Testis (tissue), 2 donors: ENCODE measurements at regions not wholly inside any gene's neighbourhood (a gene's known extent, or its start where the extent isn't known, plus 50 kb on each side); places are given as distances from the start of the nearest gene placed in this dataset.

ENCODE experiments used
- DNase-seq: peaks from one replicate; pipeline ENCODE4 v3.0.0-alpha.2; 2019
- H3K27ac ChIP-seq, 2 donors: fragments of 200-600 bp; sonication (generic); one replicate each; pipeline ENCODE4 v1.5.1; 2019
- H3K27me3 ChIP-seq: fragments of 200-600 bp; sonication (generic); one replicate; pipeline ENCODE4 v1.5.1; 2019
- H3K36me3 ChIP-seq: fragments of 200-600 bp; sonication (generic); one replicate; pipeline ENCODE4 v1.5.1; 2017; ENCODE audit warnings: low read depth; ENCODE audit errors: missing control alignments
- H3K4me1 ChIP-seq: fragments of 200-600 bp; sonication (generic); one replicate; pipeline ENCODE4 v1.5.1; 2019
- H3K4me3 ChIP-seq, 2 donors: fragments of 200-600 bp; sonication (generic); one replicate each; pipeline ENCODE4 v1.5.1; 2017 to 2019
- H3K9me3 ChIP-seq: fragments of 200-600 bp; sonication (generic); one replicate; pipeline ENCODE4 v1.5.1; 2017
- POLR2A ChIP-seq: fragments of 450-650 bp; IDR thresholded peaks from one replicate; pipeline ENCODE4 v1.6.1; 2017; ENCODE audit warnings: antibody characterized with exemption, mild to moderate bottlenecking, moderate library complexity
- WGBS, 2 donors: methylation state at CpG; one replicate each; pipeline ENCODE4 v1.1.5; 2018; 5-methylcytosine and 5-hydroxymethylcytosine counted together
- intact Hi-C: fragments of 100-400 bp; cut with DNase I; formaldehyde crosslinking; loops from one replicate; pipeline ENCODE4 v1.15.1; 2023; ENCODE audit warnings: low total_unique reads
- TF ChIP-seq, protein P1 (sequence below), 3 experiments: fragments of 450-650 bp in 2 of 3; fragments of 200-600 bp in 1 of 3; sonication (generic) in 1 of 3; IDR thresholded peaks; one replicate each; pipeline ENCODE4 v1.5.1; 2016 to 2019; ENCODE audit warnings: antibody characterized with exemption in 3 of 3, mild to moderate bottlenecking in 2 of 3, moderate library complexity in 1 of 3

DNA sequence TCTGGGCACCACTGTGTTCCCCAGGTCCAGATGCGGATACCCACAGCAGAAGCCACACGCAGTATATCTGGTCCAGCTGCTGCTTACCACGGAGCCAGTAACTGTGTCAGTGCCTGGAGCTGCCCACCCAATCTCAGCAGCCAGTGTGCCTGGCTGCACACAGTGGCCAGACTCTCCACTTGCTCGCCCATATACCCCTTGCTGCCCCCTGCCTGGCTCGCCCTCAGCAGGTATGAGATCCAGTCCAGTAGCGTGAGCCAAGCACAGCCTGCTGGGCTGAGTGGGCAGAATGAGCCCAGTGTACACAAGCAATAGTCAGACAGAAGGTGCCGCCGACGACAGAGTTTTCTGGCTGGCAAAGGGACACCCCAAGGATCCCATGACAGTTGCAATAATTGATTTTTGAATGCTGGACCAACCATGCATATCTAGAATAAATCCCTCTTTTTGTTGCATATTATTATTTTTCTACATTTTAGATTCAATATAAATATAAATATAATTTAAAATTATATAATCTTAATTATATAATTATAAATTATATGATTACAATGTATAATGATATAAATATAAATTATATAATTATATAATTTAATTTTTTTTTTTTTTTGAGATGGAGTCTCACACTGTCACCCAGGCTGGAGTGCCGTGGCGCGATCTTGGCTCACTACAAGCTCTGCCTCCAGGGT, 918.8 kb upstream of the MIR17HG start:
- intact Hi-C loops, result no loop called here
- no peaks in the 10 kb centered on the region for H3K4me1 ChIP-seq
- 85 to 88% methylated on average over 8 to 12 of the region's 12 CpGs for WGBS, 2 donors

DNA sequence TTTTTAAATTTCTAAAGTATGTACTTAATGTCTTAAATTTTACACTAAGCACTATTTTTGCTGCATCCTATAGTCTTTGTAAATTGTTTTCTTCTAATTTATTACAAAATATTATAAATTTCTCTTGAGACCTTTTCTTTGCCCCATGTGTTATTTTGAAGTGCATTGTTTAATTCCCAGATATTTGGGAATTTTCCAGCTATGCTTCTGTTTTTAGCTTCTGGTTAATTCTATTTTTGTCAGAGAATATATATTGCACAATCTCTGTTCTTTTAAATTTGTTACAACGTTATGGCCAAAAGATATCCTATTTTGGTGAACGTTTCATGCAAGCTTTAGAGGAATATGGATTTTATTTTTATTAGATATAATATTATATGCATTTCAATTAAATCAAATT, 917.4 kb upstream of the MIR17HG start:
- DNase-seq, result no peak
- 63 to 64% methylated on average over 2 of the region's 2 CpGs for WGBS, 2 donors

More for the DNA sequence above, 918.8 kb upstream of the MIR17HG start:
- no peak for TF ChIP-seq POLR2A
- TF ChIP-seq, protein P1, sequence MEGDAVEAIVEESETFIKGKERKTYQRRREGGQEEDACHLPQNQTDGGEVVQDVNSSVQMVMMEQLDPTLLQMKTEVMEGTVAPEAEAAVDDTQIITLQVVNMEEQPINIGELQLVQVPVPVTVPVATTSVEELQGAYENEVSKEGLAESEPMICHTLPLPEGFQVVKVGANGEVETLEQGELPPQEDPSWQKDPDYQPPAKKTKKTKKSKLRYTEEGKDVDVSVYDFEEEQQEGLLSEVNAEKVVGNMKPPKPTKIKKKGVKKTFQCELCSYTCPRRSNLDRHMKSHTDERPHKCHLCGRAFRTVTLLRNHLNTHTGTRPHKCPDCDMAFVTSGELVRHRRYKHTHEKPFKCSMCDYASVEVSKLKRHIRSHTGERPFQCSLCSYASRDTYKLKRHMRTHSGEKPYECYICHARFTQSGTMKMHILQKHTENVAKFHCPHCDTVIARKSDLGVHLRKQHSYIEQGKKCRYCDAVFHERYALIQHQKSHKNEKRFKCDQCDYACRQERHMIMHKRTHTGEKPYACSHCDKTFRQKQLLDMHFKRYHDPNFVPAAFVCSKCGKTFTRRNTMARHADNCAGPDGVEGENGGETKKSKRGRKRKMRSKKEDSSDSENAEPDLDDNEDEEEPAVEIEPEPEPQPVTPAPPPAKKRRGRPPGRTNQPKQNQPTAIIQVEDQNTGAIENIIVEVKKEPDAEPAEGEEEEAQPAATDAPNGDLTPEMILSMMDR (IDR thresholded peaks at IDR 0.05), result no peak
- no peaks in the 10 kb centered on the region for H3K27me3 ChIP-seq
- H3K27ac ChIP-seq, result no peak overlapping the region
- no peak overlapping the region for H3K4me3 ChIP-seq
- H3K36me3 ChIP-seq, result no peaks in the 10 kb centered on the region
- no peaks in the 10 kb centered on the region for H3K9me3 ChIP-seq
- no peak for DNase-seq

GRCh38 chr13:90436697-90437096, 910.8 kb upstream of the MIR17HG start:
- H3K27me3 ChIP-seq, result no peaks in the 10 kb centered on the region
- H3K4me1 ChIP-seq, result no peaks in the 10 kb centered on the region
- H3K4me3 ChIP-seq, result no peak overlapping the region
- no peaks in the 10 kb centered on the region for H3K9me3 ChIP-seq
- no peak for TF ChIP-seq POLR2A
- TF ChIP-seq, protein P1 (IDR thresholded peaks at IDR 0.05), result no peak
- no peak overlapping the region for H3K27ac ChIP-seq
- 93 to 97% methylated on average over 4 of the region's 4 CpGs for WGBS, 2 donors
- DNase-seq, result no peak
- no peaks in the 10 kb centered on the region for H3K36me3 ChIP-seq
- intact Hi-C loops, result no loop called here

More for the DNA sequence above, 917.4 kb upstream of the MIR17HG start:
- intact Hi-C loops, result no loop called here
- TF ChIP-seq, protein P1 (IDR thresholded peaks at IDR 0.05), result no peak
- no peak for TF ChIP-seq POLR2A
- Histone ChIP-seq H3K27me3 (no peaks in the 10 kb centered on the region), H3K4me3 (no peak overlapping the region), H3K9me3 (no peaks in the 10 kb centered on the region), H3K27ac (no peak overlapping the region), H3K36me3 (no peaks in the 10 kb centered on the region), H3K4me1 (no peaks in the 10 kb centered on the region)

DNA sequence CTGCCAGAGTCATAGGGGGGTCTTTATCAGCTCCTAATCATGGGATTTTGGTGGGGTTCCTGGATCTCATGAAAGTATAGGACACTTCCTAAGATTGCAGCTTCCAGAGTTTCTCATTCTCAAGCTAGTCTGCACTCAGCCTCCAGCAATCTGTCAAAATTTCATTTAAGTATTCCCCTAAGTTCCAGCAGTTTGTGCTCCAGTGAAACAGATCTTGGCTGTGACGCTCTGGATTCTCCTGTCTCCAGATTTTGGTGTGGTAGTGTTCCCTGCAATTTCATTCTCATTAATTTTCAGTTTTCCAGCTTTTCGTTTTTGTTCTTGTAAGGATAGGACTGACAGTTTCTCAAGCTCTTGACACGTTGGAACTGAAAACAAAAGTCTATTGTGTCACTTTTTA, 908.9 kb upstream of the MIR17HG start:
- Histone ChIP-seq H3K36me3 (no peaks in the 10 kb centered on the region), H3K27me3 (no peaks in the 10 kb centered on the region), H3K4me3 (no peak overlapping the region), H3K9me3 (no peaks in the 10 kb centered on the region), H3K4me1 (no peaks in the 10 kb centered on the region), H3K27ac (no peak overlapping the region)
- WGBS, 2 donors, result 62 to 63% methylated on average over 3 of the region's 3 CpGs
- intact Hi-C loops, result no loop called here
- TF ChIP-seq POLR2A, result no peak
- TF ChIP-seq, protein P1 (IDR thresholded peaks at IDR 0.05), result no peak
- DNase-seq, result no peak

DNA sequence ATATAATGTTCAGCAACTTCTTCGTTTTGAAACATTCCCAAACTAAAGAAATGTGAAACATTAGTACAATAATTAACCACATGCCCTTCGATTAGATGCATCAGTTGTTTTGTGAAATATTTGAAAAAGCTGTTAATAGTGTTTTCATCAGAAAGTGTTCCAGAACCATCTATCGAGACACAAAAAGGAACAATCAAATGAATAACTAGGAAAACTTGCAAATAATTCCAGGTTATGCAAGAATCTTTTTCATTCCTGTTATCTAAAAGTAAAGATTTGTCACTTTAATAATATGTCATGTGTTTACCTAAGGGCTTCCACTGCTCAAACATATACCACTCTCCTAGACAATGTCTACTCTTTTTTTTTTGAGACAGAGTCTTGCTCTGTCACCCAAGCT, 904.2 kb upstream of the MIR17HG start:
- Histone ChIP-seq H3K4me3 (no peak overlapping the region), H3K9me3 (no peaks in the 10 kb centered on the region), H3K27me3 (no peaks in the 10 kb centered on the region), H3K36me3 (no peaks in the 10 kb centered on the region), H3K27ac (no peak overlapping the region), H3K4me1 (peaks cover 4% of the 10 kb centered on the region)
- 89 to 93% methylated on average over 3 of the region's 3 CpGs for WGBS, 2 donors
- DNase-seq, result no peak
- intact Hi-C loops, result no loop called here
- TF ChIP-seq POLR2A, result no peak
- TF ChIP-seq, protein P1 (IDR thresholded peaks at IDR 0.05), result no peak
